GM18507 (cell line): ENCODE measurements at regions not wholly inside any gene's neighbourhood (a gene's known extent, or its start where the extent isn't known, plus 50 kb on each side); places are given as distances from the start of the nearest gene placed in this dataset.

Source experiments
- DNase-seq: peaks from one replicate; pipeline ENCODE4 v3.0.0; 2011; ENCODE audit warnings: low read depth; ENCODE audit not compliant: insufficient read length; ENCODE audit errors: extremely low spot score
- FAIRE-seq: peaks from 2 replicates; lab custom pipeline; 2011; peaks lifted over from hg19 to GRCh38; lab: Jason Lieb, UNC

DNA sequence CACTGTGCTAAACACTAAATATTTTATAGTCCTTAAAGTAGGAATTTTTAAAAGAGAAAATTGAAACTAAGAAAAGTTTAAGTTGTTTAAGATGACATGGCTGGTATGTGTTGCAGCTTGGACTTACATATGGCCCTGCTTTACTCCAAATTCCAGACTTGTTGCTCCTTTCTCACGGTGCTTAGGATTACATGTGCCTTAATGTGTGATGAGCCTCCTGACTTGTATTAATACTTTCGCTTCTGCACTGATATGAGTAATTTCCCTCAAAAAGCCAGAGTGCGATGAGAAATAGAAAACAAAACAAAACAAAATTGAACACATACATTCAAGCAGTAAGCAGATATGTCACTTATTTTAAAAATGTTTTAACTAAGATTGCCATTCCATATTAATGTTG, 250.2 kb downstream of the VGLL3 start:
- no peak for DNase-seq
- no peak for FAIRE-seq

DNA sequence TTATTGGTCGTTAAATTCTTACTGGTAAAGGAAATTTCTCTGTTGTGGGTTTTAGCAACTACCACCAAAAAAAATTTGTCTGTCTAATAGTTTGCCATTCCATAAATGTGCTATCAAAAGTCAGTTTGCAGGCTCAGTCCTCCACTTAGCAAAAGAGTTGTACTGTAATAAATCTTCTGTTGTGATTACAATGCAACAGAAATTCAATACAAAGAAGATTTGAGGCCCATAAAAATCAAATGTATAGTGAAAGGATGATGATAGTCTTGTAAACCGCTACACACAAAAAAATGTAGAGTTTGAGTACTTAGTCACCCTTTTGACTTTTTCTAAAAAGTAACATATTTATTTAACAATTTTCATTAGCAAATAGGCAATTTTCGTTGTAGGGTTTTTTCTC, 251.7 kb downstream of the VGLL3 start:
- no peak for DNase-seq
- FAIRE-seq = no peak

- FAIRE-seq (no peak), DNase-seq (no peak)
Measured at GRCh38 chr3:86738684-86739083, 252.3 kb downstream of the VGLL3 start.

GRCh38 chr3:86737517-86737916, 253.4 kb downstream of the VGLL3 start:
- FAIRE-seq (no peak), DNase-seq (no peak)

DNA sequence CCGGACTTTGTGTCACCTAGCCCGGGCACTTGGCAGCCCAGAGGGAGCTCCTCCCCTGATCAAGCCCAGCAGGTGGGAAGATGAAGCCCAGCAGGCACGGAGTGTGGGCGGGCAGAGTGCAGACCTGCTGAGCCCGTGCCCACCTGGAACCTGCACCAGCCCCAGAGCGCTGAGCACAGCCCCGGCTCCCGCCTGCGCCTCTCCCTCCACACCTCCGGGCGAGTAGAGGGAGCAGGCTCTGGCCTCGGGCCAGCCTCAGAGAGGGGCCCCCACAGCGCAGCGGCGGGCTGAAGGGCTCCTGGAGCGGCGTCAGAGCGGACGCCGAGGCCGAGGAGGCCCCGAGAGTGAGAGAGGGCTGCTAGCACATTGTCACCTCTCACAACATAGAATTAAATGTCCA, 257.7 kb downstream of the VGLL3 start:
- no peak for FAIRE-seq
- DNase-seq = no peak

- no peak for DNase-seq
- FAIRE-seq = no peak
Measured at GRCh38 chr3:86731501-86731901, 259.4 kb downstream of the VGLL3 start.

- no peak for DNase-seq
- FAIRE-seq = no peak
Measured at GRCh38 chr3:86723433-86723832, 267.5 kb downstream of the VGLL3 start.

- DNase-seq = no peak
- FAIRE-seq = no peak
Measured at GRCh38 chr3:86711634-86712033, 279.3 kb downstream of the VGLL3 start.

GRCh38 chr3:86708893-86709292, 282.1 kb downstream of the VGLL3 start:
- FAIRE-seq = no peak
- no peak for DNase-seq

DNA sequence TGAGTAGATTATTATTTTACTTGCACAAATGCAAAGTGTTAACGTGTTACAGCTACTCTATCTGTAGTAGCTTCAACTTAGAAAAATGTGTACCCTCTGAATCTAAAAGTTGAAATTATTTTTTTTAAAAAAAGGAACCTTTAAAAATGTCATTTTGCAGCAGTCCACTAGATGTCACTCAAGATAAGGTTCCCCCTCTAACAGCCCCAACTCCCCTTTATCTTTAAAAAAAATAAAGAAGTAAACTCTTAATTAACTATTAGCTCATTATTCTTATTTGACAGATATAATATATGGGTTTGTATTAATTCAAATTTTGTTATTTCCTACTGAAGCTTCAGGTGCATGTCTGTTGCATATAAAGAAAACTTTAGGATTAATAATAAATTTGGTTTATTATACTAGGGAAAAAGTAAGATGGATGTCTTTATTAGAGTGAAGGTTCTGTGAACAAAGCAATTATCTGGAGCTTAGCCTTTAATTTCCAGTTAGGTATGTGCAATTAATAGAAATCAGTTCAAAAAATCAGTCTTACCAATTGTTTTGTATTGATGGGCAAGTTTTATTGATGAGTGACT, 288.5 kb downstream of the VGLL3 start:
- no peak for FAIRE-seq
- DNase-seq = no peak

DNA sequence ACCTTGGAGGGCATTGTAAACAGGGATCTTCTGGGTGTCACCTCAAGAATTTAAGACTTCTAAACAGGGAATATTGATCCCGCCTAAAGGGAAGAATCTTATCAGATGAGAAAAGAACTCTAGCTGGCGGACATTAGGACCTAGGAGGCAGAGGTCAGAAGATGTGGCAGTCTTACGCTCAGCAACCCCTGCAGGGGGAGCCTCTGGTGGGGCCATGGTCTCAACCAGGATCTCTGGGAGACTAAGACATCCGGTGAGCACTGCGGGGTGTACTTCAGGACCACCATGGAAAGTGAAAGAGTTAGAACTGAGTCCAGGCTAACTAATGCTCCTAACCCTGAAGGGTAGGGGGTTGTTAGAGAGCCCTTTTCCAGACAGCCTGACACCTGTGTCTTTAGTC, 295.2 kb downstream of the VGLL3 start:
- DNase-seq (no peak), FAIRE-seq (no peak)

GRCh38 chr3:86673991-86674390, 317.0 kb downstream of the VGLL3 start:
- FAIRE-seq (no peak), DNase-seq (no peak)

DNA sequence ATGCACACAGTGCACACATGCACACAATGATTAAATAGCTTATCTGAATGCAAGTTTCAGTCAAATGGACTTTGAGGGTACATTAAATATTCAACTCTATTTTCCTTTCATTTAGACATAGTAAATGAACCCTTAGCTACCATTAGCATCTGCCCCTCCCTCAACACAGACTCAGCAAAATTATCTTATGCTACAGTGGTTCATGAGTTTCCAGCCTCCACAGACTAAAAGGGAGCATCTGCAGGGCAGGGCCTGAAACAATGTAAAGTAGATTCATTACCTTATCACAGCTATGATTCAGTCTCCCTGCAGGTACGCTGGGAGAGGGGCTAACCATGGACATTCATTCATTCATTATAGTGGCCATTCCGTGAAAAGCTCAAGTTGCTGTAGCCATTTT, 329.1 kb downstream of the VGLL3 start:
- FAIRE-seq = no peak
- no peak for DNase-seq

- DNase-seq = no peak
- no peak for FAIRE-seq
Measured at GRCh38 chr3:86658876-86659275, 332.1 kb downstream of the VGLL3 start.

- no peak for FAIRE-seq
Measured at GRCh38 chr3:86654806-86655460, 336.0 kb downstream of the VGLL3 start.

DNA sequence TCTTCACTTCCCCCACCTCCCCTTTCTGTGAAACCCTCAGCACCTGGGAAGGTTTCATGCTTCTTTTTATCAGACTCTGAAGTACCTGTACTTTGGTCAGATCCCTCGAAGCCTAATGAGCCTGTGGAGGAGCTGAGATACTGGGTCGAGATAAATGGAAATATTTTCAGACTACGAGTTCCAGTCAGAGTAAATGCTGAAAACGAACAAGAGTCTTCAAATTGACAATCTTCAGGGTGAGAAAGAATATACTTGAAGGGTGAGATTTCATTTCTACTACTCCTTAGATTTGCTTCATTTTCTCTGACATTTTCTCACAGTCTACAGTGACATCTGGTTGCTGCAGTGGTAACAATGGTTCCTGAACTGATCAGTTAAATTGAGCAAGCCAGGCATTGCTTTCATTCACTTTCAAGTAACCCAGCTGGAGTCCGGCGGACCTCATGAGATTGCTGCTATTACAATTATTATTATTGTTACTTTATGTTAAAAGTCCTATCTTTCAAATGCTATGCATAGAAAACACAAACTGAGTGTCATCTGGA, 337.2 kb downstream of the VGLL3 start:
- FAIRE-seq = no peak
- no peak for DNase-seq

More at GRCh38 chr3:86654806-86655460, 336.0 kb downstream of the VGLL3 start:
- no peak for DNase-seq

DNA sequence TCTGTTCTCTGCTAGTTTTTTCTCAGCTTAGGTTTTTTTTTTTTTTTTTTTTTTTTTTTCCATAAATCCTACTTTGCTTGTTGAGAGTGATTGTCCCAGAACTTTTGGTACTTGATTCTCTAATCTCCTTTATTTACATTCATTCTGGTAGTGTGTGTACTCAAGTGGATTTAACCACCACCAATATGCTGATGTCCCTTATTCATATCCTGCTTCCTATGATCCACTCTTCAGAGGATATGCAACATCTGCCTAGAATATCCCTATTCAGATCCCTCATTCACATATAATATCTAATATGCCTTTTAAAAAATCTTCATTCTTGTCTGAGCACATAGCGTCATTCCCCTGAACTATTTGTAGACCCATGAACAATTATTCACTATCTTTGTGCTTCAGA, 342.9 kb downstream of the VGLL3 start:
- no peak for FAIRE-seq
- no peak for DNase-seq

- no peak for DNase-seq
- no peak for FAIRE-seq
Measured at GRCh38 chr3:86645756-86646155, 345.2 kb downstream of the VGLL3 start.

DNA sequence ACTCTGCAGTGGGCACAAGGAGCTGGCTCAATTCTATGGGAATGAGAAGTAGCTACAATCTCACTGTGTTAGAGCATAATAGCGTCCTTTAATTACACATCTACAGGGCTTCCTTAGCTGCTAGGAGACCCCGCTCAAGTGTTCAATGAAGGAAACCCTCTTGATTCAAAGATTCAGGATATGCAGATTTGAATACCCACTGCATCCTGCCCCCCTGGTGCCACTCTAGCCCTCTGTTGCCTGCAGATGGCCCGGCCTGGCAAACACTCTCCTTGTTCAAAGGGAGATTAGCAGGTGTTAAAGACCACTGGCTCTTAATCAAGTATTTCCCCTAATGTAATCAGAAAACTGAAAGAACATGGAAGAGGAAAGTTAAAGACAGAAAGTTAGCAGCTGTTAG, 356.6 kb downstream of the VGLL3 start:
- FAIRE-seq (no peak), DNase-seq (no peak)

- no peak for FAIRE-seq
Measured at GRCh38 chr3:86629511-86629910, 361.4 kb downstream of the VGLL3 start.

DNA sequence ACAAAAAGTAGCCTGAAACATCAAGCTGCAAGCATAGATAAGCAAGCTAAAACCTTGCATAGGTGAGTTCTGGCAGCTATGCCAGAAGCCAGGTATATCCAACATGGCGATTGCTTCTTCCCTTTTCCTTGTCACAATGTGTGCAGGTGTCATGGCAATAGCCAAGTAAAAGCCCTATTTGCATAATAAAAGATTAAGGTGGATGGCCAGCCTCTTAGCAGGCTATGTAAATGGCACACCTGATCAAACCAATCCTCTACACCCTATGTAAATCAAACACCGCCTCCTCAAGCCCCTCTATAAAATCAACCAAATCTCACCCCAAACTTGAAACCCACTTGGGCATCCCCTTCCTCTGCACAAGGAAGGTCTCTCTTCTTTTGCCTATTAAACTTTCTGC, 366.8 kb downstream of the VGLL3 start:
- no peak for FAIRE-seq

More at GRCh38 chr3:86629511-86629910, 361.4 kb downstream of the VGLL3 start:
- DNase-seq = no peak

More for the DNA sequence above, 366.8 kb downstream of the VGLL3 start:
- no peak for DNase-seq
